Panc1 (cell line): ENCODE measurements at regions not wholly inside any gene's neighbourhood (a gene's known extent, or its start where the extent isn't known, plus 50 kb on each side); places are given as distances from the start of the nearest gene placed in this dataset.

Experiments
- ATAC-seq: fragments of 200-7000 bp; cut with Tn5 transposase; 2 replicates; pipeline ENCODE4 v1.9.1; 2020; ENCODE audit warnings: mild to moderate bottlenecking, moderate library complexity
- BruUV-seq: library from RNA; stranded (reverse); fragments of 400-500 nt; replicated peaks from 2 replicates; lab custom pipeline; 2021; lab: Mats Ljungman, UMichigan
- CTCF ChIA-PET: fragments of 300-600 bp; sonication (Branson Sonifier 250); formaldehyde crosslinking; loops from one replicate; lab custom pipeline; 2022; ENCODE audit warnings: antibody characterized with exemption; lab: Charles Lee
- POLR2A ChIA-PET: fragments of 300-600 bp; sonication (Branson Sonifier 250); formaldehyde crosslinking; loops from one replicate; lab custom pipeline; 2022; ENCODE audit warnings: antibody characterized with exemption; lab: Charles Lee
- DNase-seq: peaks from one replicate; pipeline ENCODE4 v3.0.0-alpha.2; 2010; ENCODE audit warnings: low read depth, low spot score
- H3K27ac ChIP-seq: 2 replicates; pipeline ENCODE4 v1.5.1; 2011; ENCODE audit warnings: mild to moderate bottlenecking, low read length, inconsistent platforms
- H3K27me3 ChIP-seq: fragments of 200-500 bp; sonication (Bioruptor generic); 2 replicates; pipeline ENCODE4 v1.6.0; 2014; ENCODE audit warnings: low read length, inconsistent platforms; ENCODE audit not compliant: control insufficient read depth, insufficient read depth
- H3K36me3 ChIP-seq: fragments of 200-500 bp; sonication (Bioruptor generic); 2 replicates; pipeline ENCODE4 v1.5.1; 2014; ENCODE audit warnings: inconsistent platforms, mild to moderate bottlenecking, low read length, moderate library complexity; ENCODE audit not compliant: control insufficient read depth, insufficient read depth
- H3K4me1 ChIP-seq: 2 replicates; pipeline ENCODE4 v1.5.1; 2011; ENCODE audit warnings: inconsistent platforms, mild to moderate bottlenecking, low read length, moderate library complexity; ENCODE audit not compliant: control insufficient read depth, insufficient read depth
- H3K4me3 ChIP-seq, 2 experiments: 2 replicates each; pipeline ENCODE4 v1.5.1; 2011 to 2012; ENCODE audit warnings: low read depth in 2 of 2, low read length in 2 of 2, mild to moderate bottlenecking in 2 of 2, inconsistent platforms in 1 of 2, moderate library complexity in 1 of 2
- H3K9me3 ChIP-seq: fragments of 200-500 bp; sonication (Bioruptor generic); 2 replicates; pipeline ENCODE4 v1.5.1; 2014; ENCODE audit warnings: low read depth, mild to moderate bottlenecking, inconsistent platforms, low read length, moderate library complexity; ENCODE audit not compliant: control insufficient read depth, insufficient read depth
- POLR2AphosphoS5 ChIP-seq: IDR thresholded peaks from 2 replicates; pipeline ENCODE4 v1.6.1; 2012; ENCODE audit warnings: mild to moderate bottlenecking, low read depth, low read length, moderate library complexity
- SIN3A ChIP-seq: IDR thresholded peaks from 2 replicates; pipeline ENCODE4 v1.6.1; 2012; ENCODE audit warnings: low read depth, mild to moderate bottlenecking, low read length, moderate library complexity, borderline replicate concordance; ENCODE audit not compliant: insufficient read depth
- TCF7L2 ChIP-seq: IDR thresholded peaks from 2 replicates; pipeline ENCODE4 v1.6.1; 2011; ENCODE audit warnings: mild to moderate bottlenecking, low read depth, low read length, inconsistent platforms
- in situ Hi-C: cut with HindIII; loops from 2 replicates; pipeline ENCODE4 v1.10.0; 2016; ENCODE audit warnings: low sequenced_read_pairs, low pct_unique_long_range_greater_than_20kb
- intact Hi-C: fragments of 100-400 bp; cut with micrococcal nuclease; formaldehyde crosslinking; loops from one replicate; pipeline ENCODE4 v1.10.0; 2022; ENCODE audit not compliant: unreplicated experiment
- TF ChIP-seq, protein P1 (sequence below): fragments of 450-650 bp; IDR thresholded peaks from 2 replicates; pipeline ENCODE4 v1.5.1; 2017; ENCODE audit warnings: mild to moderate bottlenecking
- TF ChIP-seq, protein P2 (sequence below), 2 experiments: IDR thresholded peaks; 2 replicates each; pipeline ENCODE4 v1.6.1; 2011 to 2012; ENCODE audit warnings: low read depth in 2 of 2, control low read depth in 1 of 2, low read length in 1 of 2, mild to moderate bottlenecking in 1 of 2, moderate library complexity in 1 of 2; ENCODE audit not compliant: insufficient read depth in 1 of 2

DNA sequence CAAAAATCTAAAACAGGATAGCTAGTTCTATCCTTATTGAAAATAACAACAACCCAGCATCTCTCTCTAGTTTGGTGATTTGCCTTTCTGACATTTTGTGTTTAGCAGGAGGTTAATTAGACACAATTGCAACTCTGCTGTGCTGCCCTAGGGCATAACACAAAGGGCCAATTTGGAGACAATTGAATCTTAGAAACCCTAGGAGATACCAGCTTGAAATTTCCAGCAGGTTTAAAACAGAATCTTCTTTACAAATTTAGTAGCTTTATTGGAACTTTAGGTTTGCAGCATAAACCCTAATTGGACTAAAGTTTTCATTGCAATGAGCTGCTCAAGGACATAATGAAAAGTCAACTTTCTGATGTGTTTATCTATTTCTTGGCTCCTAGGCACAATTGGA, 166.7 kb upstream of the FER start:
- H3K4me3 ChIP-seq: no peak overlapping the region
- ChIA-PET CTCF (no interaction called here), POLR2A (no interaction called here)
- in situ Hi-C loops (no loop called here), intact Hi-C loops (no loop called here)
- DNase-seq (no peak), ATAC-seq (no peak)
- no peak for TF ChIP-seq TCF7L2
- TF ChIP-seq, protein P1, sequence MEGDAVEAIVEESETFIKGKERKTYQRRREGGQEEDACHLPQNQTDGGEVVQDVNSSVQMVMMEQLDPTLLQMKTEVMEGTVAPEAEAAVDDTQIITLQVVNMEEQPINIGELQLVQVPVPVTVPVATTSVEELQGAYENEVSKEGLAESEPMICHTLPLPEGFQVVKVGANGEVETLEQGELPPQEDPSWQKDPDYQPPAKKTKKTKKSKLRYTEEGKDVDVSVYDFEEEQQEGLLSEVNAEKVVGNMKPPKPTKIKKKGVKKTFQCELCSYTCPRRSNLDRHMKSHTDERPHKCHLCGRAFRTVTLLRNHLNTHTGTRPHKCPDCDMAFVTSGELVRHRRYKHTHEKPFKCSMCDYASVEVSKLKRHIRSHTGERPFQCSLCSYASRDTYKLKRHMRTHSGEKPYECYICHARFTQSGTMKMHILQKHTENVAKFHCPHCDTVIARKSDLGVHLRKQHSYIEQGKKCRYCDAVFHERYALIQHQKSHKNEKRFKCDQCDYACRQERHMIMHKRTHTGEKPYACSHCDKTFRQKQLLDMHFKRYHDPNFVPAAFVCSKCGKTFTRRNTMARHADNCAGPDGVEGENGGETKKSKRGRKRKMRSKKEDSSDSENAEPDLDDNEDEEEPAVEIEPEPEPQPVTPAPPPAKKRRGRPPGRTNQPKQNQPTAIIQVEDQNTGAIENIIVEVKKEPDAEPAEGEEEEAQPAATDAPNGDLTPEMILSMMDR: no peak
- no peak for TF ChIP-seq POLR2AphosphoS5
- TF ChIP-seq, protein P2, sequence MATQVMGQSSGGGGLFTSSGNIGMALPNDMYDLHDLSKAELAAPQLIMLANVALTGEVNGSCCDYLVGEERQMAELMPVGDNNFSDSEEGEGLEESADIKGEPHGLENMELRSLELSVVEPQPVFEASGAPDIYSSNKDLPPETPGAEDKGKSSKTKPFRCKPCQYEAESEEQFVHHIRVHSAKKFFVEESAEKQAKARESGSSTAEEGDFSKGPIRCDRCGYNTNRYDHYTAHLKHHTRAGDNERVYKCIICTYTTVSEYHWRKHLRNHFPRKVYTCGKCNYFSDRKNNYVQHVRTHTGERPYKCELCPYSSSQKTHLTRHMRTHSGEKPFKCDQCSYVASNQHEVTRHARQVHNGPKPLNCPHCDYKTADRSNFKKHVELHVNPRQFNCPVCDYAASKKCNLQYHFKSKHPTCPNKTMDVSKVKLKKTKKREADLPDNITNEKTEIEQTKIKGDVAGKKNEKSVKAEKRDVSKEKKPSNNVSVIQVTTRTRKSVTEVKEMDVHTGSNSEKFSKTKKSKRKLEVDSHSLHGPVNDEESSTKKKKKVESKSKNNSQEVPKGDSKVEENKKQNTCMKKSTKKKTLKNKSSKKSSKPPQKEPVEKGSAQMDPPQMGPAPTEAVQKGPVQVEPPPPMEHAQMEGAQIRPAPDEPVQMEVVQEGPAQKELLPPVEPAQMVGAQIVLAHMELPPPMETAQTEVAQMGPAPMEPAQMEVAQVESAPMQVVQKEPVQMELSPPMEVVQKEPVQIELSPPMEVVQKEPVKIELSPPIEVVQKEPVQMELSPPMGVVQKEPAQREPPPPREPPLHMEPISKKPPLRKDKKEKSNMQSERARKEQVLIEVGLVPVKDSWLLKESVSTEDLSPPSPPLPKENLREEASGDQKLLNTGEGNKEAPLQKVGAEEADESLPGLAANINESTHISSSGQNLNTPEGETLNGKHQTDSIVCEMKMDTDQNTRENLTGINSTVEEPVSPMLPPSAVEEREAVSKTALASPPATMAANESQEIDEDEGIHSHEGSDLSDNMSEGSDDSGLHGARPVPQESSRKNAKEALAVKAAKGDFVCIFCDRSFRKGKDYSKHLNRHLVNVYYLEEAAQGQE (IDR thresholded peaks at IDR 0.05; ENCODE audit: insufficient read depth in 1 of 2, low read depth in 2 of 2, low read length in 1 of 2): no peak
- TF ChIP-seq SIN3A: no peak
- H3K9me3 ChIP-seq: no peaks in the 10 kb centered on the region
- no peak overlapping the region for H3K27ac ChIP-seq
- H3K36me3 ChIP-seq: no peaks in the 10 kb centered on the region
- H3K4me1 ChIP-seq: no peaks in the 10 kb centered on the region
- H3K27me3 ChIP-seq: peaks cover 8% of the 10 kb centered on the region
- BruUV-seq: no TSS peak

DNA sequence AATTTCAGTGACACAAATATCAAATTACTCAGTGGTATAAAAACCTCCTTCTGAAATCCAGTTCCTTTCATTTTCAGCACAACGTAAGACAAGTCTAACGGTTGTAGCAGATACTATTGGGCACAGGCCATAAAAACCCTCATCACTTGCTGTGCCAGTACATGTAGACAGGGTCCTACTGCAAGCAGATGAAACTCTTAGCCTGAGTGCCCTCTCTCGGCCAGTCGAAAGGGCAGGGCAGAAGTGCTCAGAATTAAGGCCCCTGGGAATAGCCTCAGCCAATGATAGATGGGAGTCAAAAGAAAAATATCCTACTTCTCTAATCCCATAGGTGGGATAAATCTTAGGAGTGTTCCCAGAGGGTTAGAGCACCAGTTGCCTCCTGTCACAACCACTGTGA, 168.5 kb upstream of the FER start:
- Histone ChIP-seq H3K36me3 (no peaks in the 10 kb centered on the region), H3K4me3 (no peak overlapping the region), H3K27ac (no peak overlapping the region), H3K27me3 (peaks cover 8% of the 10 kb centered on the region), H3K9me3 (no peaks in the 10 kb centered on the region), H3K4me1 (no peaks in the 10 kb centered on the region)
- intact Hi-C loops: no loop called here
- CTCF ChIA-PET: no interaction called here
- ATAC-seq: no peak
- no peak for DNase-seq
- in situ Hi-C loops: no loop called here
- BruUV-seq: no TSS peak
- POLR2A ChIA-PET: no interaction called here
- no peak for TF ChIP-seq TCF7L2
- no peak for TF ChIP-seq SIN3A
- TF ChIP-seq POLR2AphosphoS5: no peak
- TF ChIP-seq, protein P1: no peak
- TF ChIP-seq, protein P2 (IDR thresholded peaks at IDR 0.05; ENCODE audit: insufficient read depth in 1 of 2, low read depth in 2 of 2, low read length in 1 of 2): no peak
